SK-N-SH (cell line): ENCODE measurements at regions not wholly inside any gene's neighbourhood (a gene's known extent, or its start where the extent isn't known, plus 50 kb on each side); places are given as distances from the start of the nearest gene placed in this dataset.
A peak's percentile ranks its signal among the peaks of the same experiment; 100 is the strongest.

Experiments
- CTCF ChIA-PET: fragments of 300-600, 350-600 bp; formaldehyde crosslinking; extraction: SDS; loops from one replicate; lab custom pipeline; 2021; lab: Yijun Ruan, JAX
- POLR2A ChIA-PET: fragments of 350-600 bp; sonication (Branson Sonifier 250); formaldehyde crosslinking; extraction: SDS; loops from one replicate; lab custom pipeline; 2020; ENCODE audit warnings: antibody characterized with exemption, inconsistent platforms; lab: Yijun Ruan, JAX
- DNase-seq: peaks from one replicate; pipeline ENCODE4 v3.0.0; 2012
- H2AFZ ChIP-seq: fragments of 200-600 bp; sonication (generic); 2 replicates; pipeline ENCODE4 v1.8.1; 2016; ENCODE audit warnings: antibody characterized with exemption, mild to moderate bottlenecking, low read depth
- H3F3A ChIP-seq: fragments of 200-600 bp; sonication (generic); replicated peaks from 2 replicates; pipeline ENCODE3; 2016; ENCODE audit warnings: antibody characterized with exemption, mild to moderate bottlenecking; ENCODE audit not compliant: insufficient read depth
- H3K27ac ChIP-seq, 2 experiments: fragments of 200-500 bp in 1 of 2; fragments of 200-600 bp in 1 of 2; sonication (Bioruptor generic) in 1 of 2; sonication (generic), shearing (Covaris generic) in 1 of 2; 2 replicates each; pipeline versions ENCODE4 v1.5.1 to v1.6.1; 2014 to 2016; ENCODE audit warnings: low read depth in 2 of 2, inconsistent platforms in 1 of 2, low read length in 1 of 2, mild to moderate bottlenecking in 1 of 2, mixed read lengths in 1 of 2
- H3K27me3 ChIP-seq: fragments of 200-600 bp; sonication (generic), shearing (Covaris generic); 2 replicates; pipeline ENCODE4 v1.6.1; 2016; ENCODE audit warnings: mixed run types; ENCODE audit not compliant: insufficient read depth
- H3K36me3 ChIP-seq, 2 experiments: fragments of 200-500 bp in 1 of 2; fragments of 200-600 bp in 1 of 2; sonication (Bioruptor generic) in 1 of 2; sonication (generic) in 1 of 2; replicated peaks in 1 of 2; 2 replicates each; pipeline versions ENCODE3 to v1.5.1; 2014 to 2016; ENCODE audit warnings: low read length in 1 of 2, mild to moderate bottlenecking in 1 of 2; ENCODE audit not compliant: insufficient read depth in 2 of 2, control insufficient read depth in 1 of 2
- H3K4me1 ChIP-seq, 2 experiments: fragments of 200-500 bp in 1 of 2; fragments of 200-600 bp in 1 of 2; sonication (Bioruptor generic) in 1 of 2; sonication (generic), shearing (Covaris generic) in 1 of 2; 2 replicates each; pipeline versions ENCODE4 v1.5.1 to v1.6.1; 2014 to 2016; ENCODE audit warnings: low read depth in 1 of 2, low read length in 1 of 2, mixed run types in 1 of 2; ENCODE audit not compliant: insufficient read depth in 2 of 2, control insufficient read depth in 1 of 2
- H3K4me2 ChIP-seq: fragments of 200-600 bp; sonication (generic), shearing (Covaris generic); 2 replicates; pipeline ENCODE4 v1.6.1; 2017; ENCODE audit warnings: mixed run types
- H3K4me3 ChIP-seq, 2 experiments: fragments of 200-500 bp in 1 of 2; fragments of 200-600 bp in 1 of 2; sonication (Bioruptor generic) in 1 of 2; sonication (generic), shearing (Covaris generic) in 1 of 2; 2 replicates each; pipeline versions ENCODE4 v1.5.1 to v1.8.1; 2014 to 2016; ENCODE audit warnings: low read depth in 2 of 2, inconsistent platforms in 1 of 2, low read length in 1 of 2, mild to moderate bottlenecking in 1 of 2, mixed read lengths in 1 of 2, moderate library complexity in 1 of 2
- H3K79me2 ChIP-seq: fragments of 200-600 bp; sonication (generic); 2 replicates; pipeline ENCODE4 v1.8.1; 2017; ENCODE audit warnings: mild to moderate bottlenecking; ENCODE audit not compliant: insufficient read depth
- H3K9ac ChIP-seq: fragments of 200-600 bp; sonication (generic); 2 replicates; pipeline ENCODE4 v1.6.1; 2017; ENCODE audit warnings: mixed run types
- H3K9me2 ChIP-seq: fragments of 200-600 bp; sonication (generic); 2 replicates; pipeline ENCODE4 v1.6.1; 2017; ENCODE audit warnings: mixed run types
- H3K9me3 ChIP-seq: fragments of 200-600 bp; sonication (generic); 2 replicates; pipeline ENCODE4 v1.6.1; 2017; ENCODE audit warnings: mixed run types, mild to moderate bottlenecking, moderate library complexity
- H4K20me1 ChIP-seq: fragments of 200-600 bp; sonication (generic); 2 replicates; pipeline ENCODE4 v1.6.1; 2017; ENCODE audit warnings: mild to moderate bottlenecking, mixed run types; ENCODE audit not compliant: insufficient read depth
- CHD2 ChIP-seq: fragments of 150-350 bp; IDR thresholded peaks from 2 replicates; pipeline ENCODE4 v1.6.1; 2018; ENCODE audit warnings: low read length; ENCODE audit not compliant: partially characterized antibody
- ELF1 ChIP-seq: IDR thresholded peaks from 2 replicates; pipeline ENCODE4 v1.4.0; 2012
- EP300 ChIP-seq, 2 experiments: IDR thresholded peaks; 2 replicates each; pipeline versions ENCODE4 v1.4.0 to v1.6.1; 2012; ENCODE audit warnings: borderline replicate concordance in 1 of 2, low read depth in 1 of 2, low read length in 1 of 2
- FOSL2 ChIP-seq: IDR thresholded peaks from 2 replicates; pipeline ENCODE4 v1.4.0; 2012; ENCODE audit warnings: low read depth, mild to moderate bottlenecking, moderate library complexity, borderline replicate concordance
- GABPA ChIP-seq: IDR thresholded peaks from 2 replicates; pipeline ENCODE4 v1.4.0; 2012; ENCODE audit warnings: low read depth, mild to moderate bottlenecking
- JUND ChIP-seq: IDR thresholded peaks from 2 replicates; pipeline ENCODE4 v1.4.0; 2012
- MXI1 ChIP-seq: IDR thresholded peaks from 2 replicates; pipeline ENCODE4 v1.6.1; 2012; ENCODE audit warnings: mild to moderate bottlenecking, low read depth, low read length, improper control_type of control experiment
- POLR2AphosphoS5 ChIP-seq: IDR thresholded peaks from 2 replicates; pipeline ENCODE4 v1.6.1; 2012; ENCODE audit warnings: low read depth, low read length
- RAD21 ChIP-seq: IDR thresholded peaks from 2 replicates; pipeline ENCODE4 v1.6.1; 2012; ENCODE audit warnings: mild to moderate bottlenecking, low read length
- RCOR1 ChIP-seq: fragments of 150-350 bp; IDR thresholded peaks from 2 replicates; pipeline ENCODE4 v1.6.1; 2017; ENCODE audit warnings: antibody characterized with exemption, low read length
- RXRA ChIP-seq: IDR thresholded peaks from 2 replicates; pipeline ENCODE4 v1.4.0; 2012; ENCODE audit warnings: low read depth, mild to moderate bottlenecking, borderline replicate concordance
- TAF1 ChIP-seq: IDR thresholded peaks from 2 replicates; pipeline ENCODE4 v1.6.1; 2012; ENCODE audit warnings: low read depth, mild to moderate bottlenecking, low read length, moderate library complexity, borderline replicate concordance
- TCF12 ChIP-seq: IDR thresholded peaks from 2 replicates; pipeline ENCODE4 v1.4.0; 2012
- TEAD4 ChIP-seq: IDR thresholded peaks from 2 replicates; pipeline ENCODE4 v1.4.0; 2012; ENCODE audit warnings: mild to moderate bottlenecking, borderline replicate concordance; ENCODE audit not compliant: insufficient read depth
- WGBS: methylation state at CpG from one replicate; pipeline ENCODE4 v1.1.6; 2017; ENCODE audit warnings: low lambda C conversion rate; 5-methylcytosine and 5-hydroxymethylcytosine counted together
- TF ChIP-seq, protein P1 (sequence below): IDR thresholded peaks from 2 replicates; pipeline ENCODE4; 2012
- TF ChIP-seq, protein P2 (sequence below): IDR thresholded peaks from 2 replicates; pipeline ENCODE4 v1.4.0; 2012; ENCODE audit warnings: low read depth, borderline replicate concordance
- TF ChIP-seq, protein P3 (sequence below): IDR thresholded peaks from 2 replicates; pipeline ENCODE4 v1.4.0; 2012; ENCODE audit warnings: low read depth, borderline replicate concordance

DNA sequence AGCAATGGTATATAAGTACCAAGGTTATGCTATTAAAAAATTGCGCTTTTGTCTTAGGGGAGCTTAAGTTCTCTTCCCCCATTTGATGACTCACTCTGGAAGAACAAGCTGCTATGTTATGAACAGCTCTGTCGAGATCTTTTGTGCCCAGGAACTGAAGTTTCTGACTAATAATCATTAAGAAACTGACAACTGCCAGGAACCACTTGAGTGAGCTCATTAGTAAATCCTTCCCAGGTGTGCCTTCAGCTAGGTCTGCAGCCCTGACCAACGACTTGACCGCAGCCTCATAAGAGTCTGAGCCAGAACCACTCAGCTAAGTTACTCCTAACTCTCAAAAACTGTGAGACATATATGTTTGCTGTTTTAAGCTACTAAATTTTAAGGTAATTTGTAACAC is 147.8 kb downstream of the SLITRK6 start:
- no peak for TF ChIP-seq CHD2
- TF ChIP-seq TEAD4: no peak
- TF ChIP-seq EP300 (IDR thresholded peaks at IDR 0.05; ENCODE audit: borderline replicate concordance in 1 of 2, low read depth in 1 of 2, low read length in 1 of 2): no peak
- TF ChIP-seq, protein P1, sequence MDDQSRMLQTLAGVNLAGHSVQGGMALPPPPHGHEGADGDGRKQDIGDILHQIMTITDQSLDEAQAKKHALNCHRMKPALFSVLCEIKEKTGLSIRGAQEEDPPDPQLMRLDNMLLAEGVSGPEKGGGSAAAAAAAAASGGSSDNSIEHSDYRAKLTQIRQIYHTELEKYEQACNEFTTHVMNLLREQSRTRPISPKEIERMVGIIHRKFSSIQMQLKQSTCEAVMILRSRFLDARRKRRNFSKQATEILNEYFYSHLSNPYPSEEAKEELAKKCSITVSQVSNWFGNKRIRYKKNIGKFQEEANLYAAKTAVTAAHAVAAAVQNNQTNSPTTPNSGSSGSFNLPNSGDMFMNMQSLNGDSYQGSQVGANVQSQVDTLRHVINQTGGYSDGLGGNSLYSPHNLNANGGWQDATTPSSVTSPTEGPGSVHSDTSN: peak; percentile 43; the same call in 1 of the 2 replicates
- TF ChIP-seq POLR2AphosphoS5: no peak
- TF ChIP-seq JUND: peak; percentile 42
- TF ChIP-seq RAD21: no peak
- TF ChIP-seq MXI1: no peak
- TF ChIP-seq, protein P2, sequence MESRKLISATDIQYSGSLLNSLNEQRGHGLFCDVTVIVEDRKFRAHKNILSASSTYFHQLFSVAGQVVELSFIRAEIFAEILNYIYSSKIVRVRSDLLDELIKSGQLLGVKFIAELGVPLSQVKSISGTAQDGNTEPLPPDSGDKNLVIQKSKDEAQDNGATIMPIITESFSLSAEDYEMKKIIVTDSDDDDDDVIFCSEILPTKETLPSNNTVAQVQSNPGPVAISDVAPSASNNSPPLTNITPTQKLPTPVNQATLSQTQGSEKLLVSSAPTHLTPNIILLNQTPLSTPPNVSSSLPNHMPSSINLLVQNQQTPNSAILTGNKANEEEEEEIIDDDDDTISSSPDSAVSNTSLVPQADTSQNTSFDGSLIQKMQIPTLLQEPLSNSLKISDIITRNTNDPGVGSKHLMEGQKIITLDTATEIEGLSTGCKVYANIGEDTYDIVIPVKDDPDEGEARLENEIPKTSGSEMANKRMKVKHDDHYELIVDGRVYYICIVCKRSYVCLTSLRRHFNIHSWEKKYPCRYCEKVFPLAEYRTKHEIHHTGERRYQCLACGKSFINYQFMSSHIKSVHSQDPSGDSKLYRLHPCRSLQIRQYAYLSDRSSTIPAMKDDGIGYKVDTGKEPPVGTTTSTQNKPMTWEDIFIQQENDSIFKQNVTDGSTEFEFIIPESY: no peak
- no peak for TF ChIP-seq ELF1
- TF ChIP-seq FOSL2: peak; percentile 36; the same call in 1 of the 2 replicates
- TF ChIP-seq GABPA: no peak
- TF ChIP-seq TAF1: no peak
- no peak for TF ChIP-seq RXRA
- TF ChIP-seq, protein P3, sequence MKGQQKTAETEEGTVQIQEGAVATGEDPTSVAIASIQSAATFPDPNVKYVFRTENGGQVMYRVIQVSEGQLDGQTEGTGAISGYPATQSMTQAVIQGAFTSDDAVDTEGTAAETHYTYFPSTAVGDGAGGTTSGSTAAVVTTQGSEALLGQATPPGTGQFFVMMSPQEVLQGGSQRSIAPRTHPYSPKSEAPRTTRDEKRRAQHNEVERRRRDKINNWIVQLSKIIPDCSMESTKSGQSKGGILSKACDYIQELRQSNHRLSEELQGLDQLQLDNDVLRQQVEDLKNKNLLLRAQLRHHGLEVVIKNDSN: no peak
- peak; percentile 47; the same call in 1 of the 2 replicates for TF ChIP-seq TCF12
- no peak for DNase-seq
- Histone ChIP-seq H3K27me3 (no peaks in the 10 kb centered on the region), H3K4me2 (no peak overlapping the region), H3K9me3 (no peaks in the 10 kb centered on the region), H3K36me3 (no peaks in the 10 kb centered on the region), H4K20me1 (no peaks in the 10 kb centered on the region), H3K9me2 (no peaks in the 10 kb centered on the region), H3F3A (peaks cover 13% of the 10 kb centered on the region), H3K79me2 (no peaks in the 10 kb centered on the region), H2AFZ (peak overlapping the region; percentile 57; the same call in 1 of the 2 replicates), H3K4me1 (peaks cover 10% of the 10 kb centered on the region in 2 experiments; a peak in 3 of 4 replicates), H3K27ac (no peak overlapping the region), H3K4me3 (no peak overlapping the region), H3K9ac (no peak overlapping the region)
- POLR2A ChIA-PET: no interaction called here
- CTCF ChIA-PET: no interaction called here
- 72% methylated on average over 4 of the region's 4 CpGs for WGBS

DNA sequence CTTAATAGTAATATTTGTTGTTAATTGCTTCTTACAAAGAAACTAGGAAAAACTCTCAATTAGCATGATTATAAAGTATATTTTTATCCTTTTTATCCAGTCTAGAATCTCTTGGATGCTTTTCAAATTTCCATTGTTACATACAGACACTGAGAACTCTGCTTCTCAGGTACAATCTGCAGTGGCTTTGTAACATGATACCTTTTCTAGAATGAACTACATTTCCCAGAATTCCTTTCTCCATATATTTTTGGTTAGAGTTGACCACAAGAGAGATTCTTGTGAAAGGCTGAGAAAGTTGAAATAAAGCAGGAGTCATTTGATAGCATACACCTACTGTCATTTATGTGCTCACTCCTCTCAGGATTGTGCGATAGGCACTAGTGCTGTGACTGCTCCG is 148.6 kb downstream of the SLITRK6 start:
- TF ChIP-seq GABPA: no peak
- no peak for TF ChIP-seq RCOR1
- TF ChIP-seq, protein P1: no peak
- TF ChIP-seq MXI1: no peak
- TF ChIP-seq FOSL2: no peak
- TF ChIP-seq, all 33 proteins: peak for 0
- H3K79me2 ChIP-seq: no peaks in the 10 kb centered on the region
- no peak overlapping the region for H3K4me3 ChIP-seq
- H3K9me3 ChIP-seq: no peaks in the 10 kb centered on the region
- no peak for DNase-seq
- no peaks in the 10 kb centered on the region for H3K36me3 ChIP-seq
- H3K27me3 ChIP-seq: no peaks in the 10 kb centered on the region
- CTCF ChIA-PET: no interaction called here
- H2AFZ ChIP-seq: no peak overlapping the region
- H4K20me1 ChIP-seq: no peaks in the 10 kb centered on the region
- no peak overlapping the region for H3K27ac ChIP-seq
- H3F3A ChIP-seq: peaks cover 13% of the 10 kb centered on the region
- 100% methylated on average over 2 of the region's 2 CpGs for WGBS
- POLR2A ChIA-PET: no interaction called here
- H3K4me2 ChIP-seq: no peak overlapping the region
- no peaks in the 10 kb centered on the region for H3K9me2 ChIP-seq
- peaks cover 10% of the 10 kb centered on the region in 2 experiments; a peak in 3 of 4 replicates for H3K4me1 ChIP-seq
- H3K9ac ChIP-seq: no peak overlapping the region
